Upper lobe of left lung (tissue), 4 donors: ENCODE measurements at regions not wholly inside any gene's neighbourhood (a gene's known extent, or its start where the extent isn't known, plus 50 kb on each side); places are given as distances from the start of the nearest gene placed in this dataset.

Experiments used
- POLR2AphosphoS5 ChIP-seq, 2 donors: sonication (generic); formaldehyde crosslinking; IDR thresholded peaks; one replicate each; pipeline ENCODE4 v1.5.1; 2017; ENCODE audit warnings: antibody characterized with exemption in 2 of 2
- TF ChIP-seq, protein P1 (sequence below), 6 experiments: fragments of 450-650 bp in 4 of 6; fragments of 200-600 bp in 2 of 6; sonication (generic) in 2 of 6; IDR thresholded peaks; one replicate each; pipeline ENCODE4 v1.5.1; 2016 to 2019; ENCODE audit warnings: antibody characterized with exemption in 6 of 6

DNA sequence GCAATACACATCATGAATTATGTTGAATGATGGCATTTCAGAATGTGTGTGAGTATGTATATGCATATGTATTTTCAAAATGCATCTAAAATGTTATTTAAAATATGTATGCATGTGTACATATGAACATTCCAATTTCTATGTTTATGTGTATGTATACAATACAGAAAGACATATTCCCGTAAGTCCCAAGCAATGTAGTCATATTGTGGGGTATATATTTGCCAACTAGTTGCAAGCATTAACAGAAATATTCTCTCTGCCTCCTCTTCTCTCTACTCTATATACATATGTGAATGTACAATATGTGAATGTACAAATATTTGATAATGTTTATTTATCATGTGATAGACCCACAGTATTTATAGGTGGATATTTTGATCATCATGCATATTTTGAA, 345.8 kb upstream of the ZEB2 start:
- TF ChIP-seq, protein P1, sequence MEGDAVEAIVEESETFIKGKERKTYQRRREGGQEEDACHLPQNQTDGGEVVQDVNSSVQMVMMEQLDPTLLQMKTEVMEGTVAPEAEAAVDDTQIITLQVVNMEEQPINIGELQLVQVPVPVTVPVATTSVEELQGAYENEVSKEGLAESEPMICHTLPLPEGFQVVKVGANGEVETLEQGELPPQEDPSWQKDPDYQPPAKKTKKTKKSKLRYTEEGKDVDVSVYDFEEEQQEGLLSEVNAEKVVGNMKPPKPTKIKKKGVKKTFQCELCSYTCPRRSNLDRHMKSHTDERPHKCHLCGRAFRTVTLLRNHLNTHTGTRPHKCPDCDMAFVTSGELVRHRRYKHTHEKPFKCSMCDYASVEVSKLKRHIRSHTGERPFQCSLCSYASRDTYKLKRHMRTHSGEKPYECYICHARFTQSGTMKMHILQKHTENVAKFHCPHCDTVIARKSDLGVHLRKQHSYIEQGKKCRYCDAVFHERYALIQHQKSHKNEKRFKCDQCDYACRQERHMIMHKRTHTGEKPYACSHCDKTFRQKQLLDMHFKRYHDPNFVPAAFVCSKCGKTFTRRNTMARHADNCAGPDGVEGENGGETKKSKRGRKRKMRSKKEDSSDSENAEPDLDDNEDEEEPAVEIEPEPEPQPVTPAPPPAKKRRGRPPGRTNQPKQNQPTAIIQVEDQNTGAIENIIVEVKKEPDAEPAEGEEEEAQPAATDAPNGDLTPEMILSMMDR (IDR thresholded peaks at IDR 0.05), result no peak
- no peak for TF ChIP-seq POLR2AphosphoS5 (IDR thresholded peaks at IDR 0.05)
